ENCODE measurements at regions not wholly inside any gene's neighbourhood (a gene's known extent, or its start where the extent isn't known, plus 50 kb on each side); places are given as distances from the start of the nearest gene placed in this dataset.
A peak's percentile ranks its signal among the peaks of the same experiment; 100 is the strongest.

GRCh38 chr6:78398292-78398691 is 469.1 kb upstream of the IRAK1BP1 start:
- DNase-seq: no peak

GRCh38 chr6:78400076-78400475 is 467.3 kb upstream of the IRAK1BP1 start:
- no peak for DNase-seq

- DNase-seq: no peak
These were observed 440.0 kb upstream of the IRAK1BP1 start for GRCh38 chr6:78427386-78427785.

GRCh38 chr6:78430521-78430920 is 436.8 kb upstream of the IRAK1BP1 start:
- no peak for DNase-seq

- no peak for DNase-seq
These were observed 431.7 kb upstream of the IRAK1BP1 start for GRCh38 chr6:78435671-78436070.

- DNase-seq: peak in 1 of 2 experiments; percentile 11
These were observed 431.0 kb upstream of the IRAK1BP1 start for GRCh38 chr6:78436335-78436734.

- no peak for DNase-seq
These were observed 429.2 kb upstream of the IRAK1BP1 start for GRCh38 chr6:78438135-78438534.

- no peak for DNase-seq
These were observed 406.6 kb upstream of the IRAK1BP1 start for GRCh38 chr6:78460711-78461110.

- DNase-seq: no peak
These were observed 404.6 kb upstream of the IRAK1BP1 start for GRCh38 chr6:78462728-78463127.

GRCh38 chr6:78465059-78465634 is 402.2 kb upstream of the IRAK1BP1 start:
- DNase-seq: no peak

GRCh38 chr6:78476561-78476960 is 390.8 kb upstream of the IRAK1BP1 start:
- no peak for DNase-seq

- no peak for DNase-seq
These were observed 384.4 kb upstream of the IRAK1BP1 start for GRCh38 chr6:78482801-78483552.

- no peak for DNase-seq
These were observed 383.7 kb upstream of the IRAK1BP1 start for GRCh38 chr6:78483553-78484197.

- DNase-seq: no peak
These were observed 382.9 kb upstream of the IRAK1BP1 start for GRCh38 chr6:78484198-78485064.

GRCh38 chr6:78487401-78487800 is 379.9 kb upstream of the IRAK1BP1 start:
- DNase-seq: no peak

- no peak for DNase-seq
These were observed 377.5 kb upstream of the IRAK1BP1 start for GRCh38 chr6:78489874-78490273.

GRCh38 chr6:78492351-78493017 is 374.9 kb upstream of the IRAK1BP1 start:
- DNase-seq: no peak

- no peak for DNase-seq
These were observed 366.9 kb upstream of the IRAK1BP1 start for GRCh38 chr6:78500299-78501089.

- no peak for DNase-seq
These were observed 364.9 kb upstream of the IRAK1BP1 start for GRCh38 chr6:78502386-78502887.

GRCh38 chr6:78505178-78505577 is 362.2 kb upstream of the IRAK1BP1 start:
- DNase-seq: no peak

- no peak for DNase-seq
These were observed 356.3 kb upstream of the IRAK1BP1 start for GRCh38 chr6:78511009-78511408.

GRCh38 chr6:78513856-78514255 is 353.5 kb upstream of the IRAK1BP1 start:
- peak; percentile 18 to 26 for DNase-seq

All from Kasumi-1 (cell line).